Nephron progenitor cell (in vitro differentiated cells): ENCODE measurements at regions not wholly inside any gene's neighbourhood (a gene's known extent, or its start where the extent isn't known, plus 50 kb on each side); places are given as distances from the start of the nearest gene placed in this dataset.

Experiments used
- DNase-seq: peaks from one replicate; pipeline ENCODE4 v3.0.0; 2021
- H3K27ac Mint-ChIP-seq: 2 replicates; pipeline ENCODE4 v1.8.0; 2021; ENCODE audit warnings: mild to moderate bottlenecking, moderate library complexity, mixed read lengths
- H3K27me3 Mint-ChIP-seq: 2 replicates; pipeline ENCODE4 v1.8.0; 2021; ENCODE audit warnings: mild to moderate bottlenecking, low read depth, mixed read lengths; ENCODE audit not compliant: poor library complexity
- H3K36me3 Mint-ChIP-seq: 2 replicates; pipeline ENCODE4 v1.8.0; 2021; ENCODE audit warnings: low read depth, mixed read lengths
- H3K4me1 Mint-ChIP-seq: 2 replicates; pipeline ENCODE4 v1.8.0; 2021; ENCODE audit warnings: mixed read lengths
- H3K4me3 Mint-ChIP-seq: 2 replicates; pipeline ENCODE4 v1.8.0; 2021; ENCODE audit warnings: mild to moderate bottlenecking, moderate library complexity, mixed read lengths
- H3K9me3 Mint-ChIP-seq: 2 replicates; pipeline ENCODE4 v1.8.0; 2021; ENCODE audit warnings: mild to moderate bottlenecking, moderate library complexity, mixed read lengths
- TF ChIP-seq, protein P1 (sequence below): fragments of 200-600 bp; sonication (generic); IDR thresholded peaks from 2 replicates; pipeline ENCODE4 v1.5.0; 2021; ENCODE audit warnings: antibody characterized with exemption

DNA sequence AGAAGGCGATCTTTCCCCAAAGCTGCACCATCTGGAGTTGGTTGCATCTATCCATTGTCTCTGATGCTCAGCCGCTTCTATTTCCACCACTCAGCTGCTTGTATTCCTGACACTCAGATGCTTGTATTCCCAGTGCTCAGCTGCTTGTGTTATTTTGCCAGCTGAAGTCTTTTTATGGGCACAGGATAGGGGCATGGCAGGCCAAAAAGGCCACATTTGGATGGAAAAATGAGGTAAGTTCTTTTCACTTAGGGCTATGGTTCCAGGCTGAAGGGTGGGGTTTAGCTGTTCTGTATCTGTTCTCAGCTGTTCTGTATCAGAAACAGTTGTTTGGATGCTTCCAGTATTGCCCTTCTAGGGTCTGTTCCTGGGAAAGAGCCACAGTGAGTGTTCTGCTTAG is 944.9 kb downstream of the QKI start:
- DNase-seq: no peak
- Mint-ChIP-seq H3K27ac (no peak overlapping the region), H3K4me3 (no peak overlapping the region), H3K9me3 (peaks cover 51% of the 10 kb centered on the region), H3K27me3 (peaks cover 3% of the 10 kb centered on the region), H3K36me3 (peaks cover 11% of the 10 kb centered on the region), H3K4me1 (no peaks in the 10 kb centered on the region)
- TF ChIP-seq, protein P1, sequence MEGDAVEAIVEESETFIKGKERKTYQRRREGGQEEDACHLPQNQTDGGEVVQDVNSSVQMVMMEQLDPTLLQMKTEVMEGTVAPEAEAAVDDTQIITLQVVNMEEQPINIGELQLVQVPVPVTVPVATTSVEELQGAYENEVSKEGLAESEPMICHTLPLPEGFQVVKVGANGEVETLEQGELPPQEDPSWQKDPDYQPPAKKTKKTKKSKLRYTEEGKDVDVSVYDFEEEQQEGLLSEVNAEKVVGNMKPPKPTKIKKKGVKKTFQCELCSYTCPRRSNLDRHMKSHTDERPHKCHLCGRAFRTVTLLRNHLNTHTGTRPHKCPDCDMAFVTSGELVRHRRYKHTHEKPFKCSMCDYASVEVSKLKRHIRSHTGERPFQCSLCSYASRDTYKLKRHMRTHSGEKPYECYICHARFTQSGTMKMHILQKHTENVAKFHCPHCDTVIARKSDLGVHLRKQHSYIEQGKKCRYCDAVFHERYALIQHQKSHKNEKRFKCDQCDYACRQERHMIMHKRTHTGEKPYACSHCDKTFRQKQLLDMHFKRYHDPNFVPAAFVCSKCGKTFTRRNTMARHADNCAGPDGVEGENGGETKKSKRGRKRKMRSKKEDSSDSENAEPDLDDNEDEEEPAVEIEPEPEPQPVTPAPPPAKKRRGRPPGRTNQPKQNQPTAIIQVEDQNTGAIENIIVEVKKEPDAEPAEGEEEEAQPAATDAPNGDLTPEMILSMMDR: no peak

- peaks cover 3% of the 10 kb centered on the region for H3K27me3 Mint-ChIP-seq
- peaks cover 51% of the 10 kb centered on the region for H3K9me3 Mint-ChIP-seq
- no peak for DNase-seq
- TF ChIP-seq, protein P1: no peak
- H3K4me1 Mint-ChIP-seq: no peaks in the 10 kb centered on the region
- no peak overlapping the region for H3K4me3 Mint-ChIP-seq
- H3K36me3 Mint-ChIP-seq: peaks cover 11% of the 10 kb centered on the region
- no peak overlapping the region for H3K27ac Mint-ChIP-seq
These were observed 944.5 kb downstream of the QKI start for GRCh38 chr6:164359036-164359435.

DNA sequence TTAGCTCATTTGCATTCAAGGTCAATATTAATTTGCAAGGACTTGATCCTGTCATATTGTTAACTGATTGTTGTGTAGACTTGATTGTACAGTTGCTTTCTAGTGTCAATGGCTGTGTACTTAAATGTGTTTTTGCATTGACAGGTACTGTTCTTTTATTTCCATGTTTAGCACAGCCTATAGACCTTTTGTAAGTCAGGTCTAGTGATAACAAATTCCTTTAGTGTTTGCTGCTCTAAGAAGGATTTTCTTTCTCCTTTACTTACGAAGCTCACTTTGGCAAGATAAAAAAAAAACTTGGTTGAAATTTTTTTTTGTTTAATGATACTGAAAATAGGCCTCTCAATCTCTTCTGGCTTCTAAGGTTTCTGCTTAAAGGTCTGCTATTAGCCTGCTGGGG is 942.3 kb downstream of the QKI start:
- no peak overlapping the region for H3K4me3 Mint-ChIP-seq
- peaks cover 43% of the 10 kb centered on the region for H3K9me3 Mint-ChIP-seq
- TF ChIP-seq, protein P1: no peak
- no peak for DNase-seq
- no peak overlapping the region for H3K27ac Mint-ChIP-seq
- H3K36me3 Mint-ChIP-seq: peaks cover 11% of the 10 kb centered on the region
- no peaks in the 10 kb centered on the region for H3K4me1 Mint-ChIP-seq
- H3K27me3 Mint-ChIP-seq: peaks cover 3% of the 10 kb centered on the region

DNA sequence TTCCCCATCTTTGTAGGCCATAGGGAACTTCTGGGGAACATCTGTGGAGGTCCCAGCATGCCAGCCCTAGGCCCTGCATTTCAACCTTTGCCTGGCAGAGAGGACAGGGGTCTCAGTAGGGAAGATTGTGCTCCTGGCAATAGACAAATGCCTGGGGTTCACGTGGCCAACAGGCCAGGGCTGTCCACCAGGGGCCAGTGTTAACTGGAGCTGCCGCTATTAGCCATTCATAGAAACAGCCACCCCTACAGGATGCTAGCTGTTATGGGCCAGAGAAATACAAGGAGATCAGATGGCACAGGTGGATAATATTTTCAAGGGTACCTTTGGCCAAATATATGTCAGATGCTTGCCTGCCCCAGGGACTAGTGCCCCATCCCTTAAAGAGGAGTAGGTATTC is 932.9 kb downstream of the QKI start:
- no peaks in the 10 kb centered on the region for H3K27me3 Mint-ChIP-seq
- DNase-seq: no peak
- H3K4me3 Mint-ChIP-seq: no peak overlapping the region
- TF ChIP-seq, protein P1: no peak
- H3K9me3 Mint-ChIP-seq: peaks cover 12% of the 10 kb centered on the region
- no peak overlapping the region for H3K27ac Mint-ChIP-seq
- no peaks in the 10 kb centered on the region for H3K36me3 Mint-ChIP-seq
- H3K4me1 Mint-ChIP-seq: no peaks in the 10 kb centered on the region

GRCh38 chr6:164346631-164347030 is 932.1 kb downstream of the QKI start:
- DNase-seq: no peak
- Mint-ChIP-seq H3K27me3 (no peaks in the 10 kb centered on the region), H3K4me1 (no peaks in the 10 kb centered on the region), H3K36me3 (no peaks in the 10 kb centered on the region), H3K27ac (no peak overlapping the region), H3K4me3 (no peak overlapping the region), H3K9me3 (peaks cover 14% of the 10 kb centered on the region)
- TF ChIP-seq, protein P1: no peak

DNA sequence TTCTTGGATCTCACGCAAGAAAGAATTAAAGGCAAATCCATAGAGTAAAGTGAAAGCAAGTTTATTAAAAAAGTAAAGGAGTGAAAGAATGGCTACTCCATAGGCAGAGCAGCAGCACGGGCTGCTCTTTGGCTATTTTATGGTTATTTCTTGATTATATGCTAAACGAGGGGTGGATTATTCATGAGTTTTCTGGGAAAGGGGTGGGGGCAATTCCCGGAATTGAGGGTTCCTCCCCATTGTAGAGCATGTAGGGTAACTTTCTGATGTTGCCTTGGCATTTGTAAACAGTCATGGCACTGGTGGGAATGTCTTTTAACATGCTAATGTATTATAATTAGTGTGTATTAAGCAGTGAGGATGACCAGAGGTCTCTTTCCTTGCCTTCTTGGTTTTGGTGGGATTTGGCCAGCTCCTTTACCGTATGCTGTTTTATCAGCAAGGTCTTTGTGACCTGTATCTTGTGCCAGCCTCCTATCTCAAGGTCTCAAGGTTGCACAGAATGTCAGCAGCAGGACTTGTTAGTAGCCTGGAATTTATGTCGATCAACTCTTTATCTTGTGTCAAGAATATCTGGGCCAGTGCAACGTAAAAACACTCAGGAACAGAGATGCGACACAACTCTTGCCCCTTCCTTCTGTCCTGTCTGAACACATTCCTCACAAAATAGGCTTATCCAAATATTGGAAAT is 931.4 kb downstream of the QKI start:
- peaks cover 14% of the 10 kb centered on the region for H3K9me3 Mint-ChIP-seq
- TF ChIP-seq, protein P1: no peak
- H3K4me1 Mint-ChIP-seq: no peaks in the 10 kb centered on the region
- DNase-seq: no peak
- no peak overlapping the region for H3K27ac Mint-ChIP-seq
- no peaks in the 10 kb centered on the region for H3K27me3 Mint-ChIP-seq
- H3K4me3 Mint-ChIP-seq: no peak overlapping the region
- no peaks in the 10 kb centered on the region for H3K36me3 Mint-ChIP-seq
